ENCODE measurements at regions not wholly inside any gene's neighbourhood (a gene's known extent, or its start where the extent isn't known, plus 50 kb on each side); places are given as distances from the start of the nearest gene placed in this dataset.

DNA sequence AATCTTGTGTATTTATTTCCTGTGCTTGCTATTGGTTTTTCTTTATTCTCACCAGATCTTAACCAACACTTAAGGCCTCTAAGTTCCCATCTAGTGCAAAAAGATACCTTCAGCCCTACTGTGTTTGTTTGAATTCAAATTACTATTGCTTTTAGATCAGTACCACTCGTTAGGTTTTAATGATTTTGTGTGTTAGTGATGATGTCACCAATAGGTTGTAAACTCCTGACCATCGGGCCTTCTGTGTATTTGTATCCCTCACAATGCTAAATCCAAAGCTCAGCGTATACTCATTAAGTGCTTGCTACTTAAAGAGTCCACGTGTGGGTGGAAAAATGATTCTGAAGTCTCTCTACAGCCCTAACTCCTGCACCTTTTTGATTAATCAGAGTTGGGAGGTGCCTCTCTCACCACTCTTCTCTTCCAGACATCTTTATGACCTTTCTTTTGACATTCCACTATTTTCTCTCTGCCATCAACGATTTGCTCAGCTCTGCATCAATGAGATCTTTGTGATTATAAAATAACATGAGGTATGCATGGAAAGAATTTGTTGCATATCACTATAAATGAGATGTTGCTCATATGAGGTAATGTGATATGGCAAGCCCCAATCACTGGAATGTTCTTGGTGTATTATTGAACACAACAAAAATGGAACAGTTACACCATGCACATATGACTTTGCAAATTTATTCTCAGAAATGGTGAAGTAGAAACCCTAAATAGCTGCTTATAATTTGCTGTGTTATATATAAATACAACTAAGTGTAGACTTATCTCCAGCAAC, 55.1 kb upstream of the LAMA2 start:
- intact Hi-C loops (cut with DNase I) = no loop called here
- DNase-seq (ENCODE audit: low spot score) = no peak

DNA sequence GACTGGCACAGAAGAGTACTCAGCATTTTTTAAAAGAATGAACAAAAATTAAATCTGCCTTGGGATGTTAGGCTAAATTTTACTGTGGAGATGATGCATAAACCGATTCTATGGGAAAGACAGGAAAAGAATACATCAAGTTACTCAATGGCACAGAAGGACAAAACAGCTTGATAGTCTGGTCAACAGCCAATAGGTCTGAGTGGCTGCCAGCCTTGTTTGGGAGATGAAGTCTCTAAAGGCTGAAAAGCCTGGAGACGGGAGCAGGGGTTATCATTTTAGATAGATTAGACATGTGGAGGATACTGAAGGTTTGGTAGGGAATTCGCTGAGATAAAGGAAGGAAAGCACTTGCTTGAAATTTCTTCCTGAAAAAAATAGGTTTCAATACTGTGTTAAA, 56.3 kb upstream of the LAMA2 start:
- DNase-seq (ENCODE audit: low spot score) = no peak
- intact Hi-C loops (cut with DNase I) = no loop called here

- intact Hi-C loops (cut with DNase I) = no loop called here
- DNase-seq (ENCODE audit: low spot score) = no peak
Observed at GRCh38 chr6:128822271-128822670, 60.7 kb upstream of the LAMA2 start.

DNA sequence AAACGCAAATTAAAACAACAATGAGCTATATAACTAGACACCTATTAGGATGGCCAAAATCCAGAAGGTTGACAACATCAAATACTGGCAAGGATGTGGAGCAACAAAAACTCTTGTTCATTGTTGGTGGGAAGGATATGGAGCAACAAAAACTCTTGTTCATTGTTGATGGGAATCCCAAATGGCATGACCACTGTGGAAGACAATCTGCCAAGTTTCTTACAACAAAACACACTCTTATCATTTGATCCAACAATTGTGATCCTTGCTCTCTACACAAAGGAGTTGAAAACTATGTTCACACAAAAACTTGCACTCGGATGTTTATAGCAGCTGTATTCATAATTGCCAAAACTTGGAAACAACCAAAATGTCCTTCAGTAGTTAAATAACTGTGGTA, 61.8 kb upstream of the LAMA2 start:
- intact Hi-C loops (cut with DNase I) = no loop called here
- DNase-seq (ENCODE audit: low spot score) = no peak

GRCh38 chr6:128808856-128809255, 74.1 kb upstream of the LAMA2 start:
- intact Hi-C loops (cut with DNase I) = no loop called here
- no peak for DNase-seq (ENCODE audit: low spot score)

GRCh38 chr6:128807577-128807976, 75.4 kb upstream of the LAMA2 start:
- intact Hi-C loops (cut with DNase I) = no loop called here
- DNase-seq (ENCODE audit: low spot score) = no peak

GRCh38 chr6:128806261-128806660, 76.7 kb upstream of the LAMA2 start:
- DNase-seq (ENCODE audit: low spot score) = no peak
- intact Hi-C loops (cut with DNase I) = no loop called here

- DNase-seq (ENCODE audit: low spot score) = no peak
- intact Hi-C loops (cut with DNase I) = no loop called here
Observed at GRCh38 chr6:128803911-128804310, 79.0 kb upstream of the LAMA2 start.

- intact Hi-C loops (cut with DNase I) = no loop called here
- no peak for DNase-seq (ENCODE audit: low spot score)
Observed at GRCh38 chr6:128801621-128802020, 81.3 kb upstream of the LAMA2 start.

DNA sequence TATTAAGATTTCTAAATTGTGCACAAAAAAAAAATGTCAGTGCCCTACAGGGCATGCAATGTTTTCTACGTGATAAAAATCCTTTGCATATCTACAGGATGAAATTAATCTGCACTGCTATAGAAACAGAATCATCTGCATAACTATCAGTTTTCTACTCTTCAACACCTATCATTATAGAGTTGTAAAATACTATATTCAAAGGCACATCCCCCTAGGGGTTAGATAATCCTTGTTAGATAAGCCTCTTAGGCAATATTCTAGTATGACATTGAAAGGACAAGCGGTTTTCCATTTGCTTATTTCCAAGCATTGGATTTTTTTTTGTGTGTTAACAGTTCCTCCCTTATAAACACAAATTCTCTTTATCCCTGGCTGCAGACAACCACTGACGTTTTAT, 98.7 kb upstream of the LAMA2 start:
- intact Hi-C loops (cut with DNase I) = no loop called here
- no peak for DNase-seq (ENCODE audit: low spot score)

DNA sequence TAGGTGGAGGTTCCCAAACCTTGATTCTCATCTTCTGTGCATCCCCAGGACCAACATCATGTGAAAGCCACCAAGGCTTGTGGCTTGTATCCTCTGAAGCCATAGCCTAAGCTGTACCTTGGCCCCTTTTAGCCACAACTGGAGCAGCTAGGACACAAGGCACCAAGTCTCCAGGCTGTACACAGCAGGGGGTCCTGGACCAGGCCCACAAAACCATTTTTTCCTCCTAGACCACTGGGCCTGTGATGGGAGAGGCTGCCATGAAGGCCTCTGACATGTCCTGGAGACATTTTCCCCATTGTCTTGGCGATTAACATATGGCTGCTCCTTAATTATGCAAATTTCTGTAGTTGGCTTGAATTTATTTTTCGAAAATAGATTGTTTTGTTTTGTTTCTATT, 114.8 kb upstream of the LAMA2 start:
- intact Hi-C loops (cut with DNase I) = loop anchor here in 1 of 2 donors (5.0 kb wide), 1 partner anchor 741 kb away; no protein-coding TSS in a partner anchor
- DNase-seq (ENCODE audit: low spot score) = no peak

DNA sequence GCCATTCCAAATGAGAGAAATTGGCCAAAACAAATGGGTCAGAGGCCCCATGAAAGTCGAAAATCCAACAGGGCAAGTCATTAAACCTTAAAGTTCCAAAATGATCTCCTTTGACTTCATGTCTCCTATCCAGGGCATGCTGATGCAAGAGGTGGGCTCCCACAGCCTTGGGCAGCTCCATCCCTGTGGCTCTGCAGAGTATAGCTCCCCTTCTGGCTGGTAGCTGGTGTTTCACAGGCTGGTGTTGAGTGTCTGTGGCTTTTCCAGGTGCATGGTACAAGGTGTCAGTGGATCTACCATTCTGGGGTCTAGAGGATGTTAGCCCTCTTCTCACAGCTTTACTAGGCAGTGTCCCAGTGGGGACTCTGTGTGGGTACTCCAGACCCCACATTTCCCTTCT, 115.2 kb upstream of the LAMA2 start:
- intact Hi-C loops (cut with DNase I) = loop anchor here in 1 of 2 donors (5.0 kb wide), 1 partner anchor 740 kb away; no protein-coding TSS in a partner anchor
- peak; percentile 50 for DNase-seq (ENCODE audit: low spot score)

- DNase-seq (ENCODE audit: low spot score) = no peak
- intact Hi-C loops (cut with DNase I) = loop anchor here in 1 of 2 donors (5.0 kb wide), 1 partner anchor 740 kb away; no protein-coding TSS in a partner anchor
Observed at GRCh38 chr6:128767150-128767549, 115.8 kb upstream of the LAMA2 start.

GRCh38 chr6:128763599-128764300, 119.2 kb upstream of the LAMA2 start:
- no peak for DNase-seq (ENCODE audit: low spot score)
- intact Hi-C loops (cut with DNase I) = no loop called here

DNA sequence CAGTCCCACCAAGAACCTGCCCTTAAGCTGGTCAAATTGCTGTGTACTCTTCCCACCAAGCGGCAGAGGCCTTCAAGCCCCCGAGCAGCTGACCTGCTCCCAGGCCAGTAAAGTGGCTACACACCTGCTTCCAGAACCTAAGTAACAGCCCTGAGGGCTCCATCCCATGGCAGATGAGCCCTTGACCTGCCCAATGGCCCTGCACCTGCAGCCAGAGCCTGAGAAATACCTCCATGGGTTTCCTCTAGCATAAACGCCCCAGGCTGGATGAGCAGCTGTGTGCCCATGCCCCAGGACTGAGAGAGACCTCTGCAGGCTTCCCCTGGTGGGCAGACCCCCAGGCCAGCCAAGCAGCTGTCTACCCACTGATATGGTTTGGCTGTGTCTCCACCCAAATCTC, 123.0 kb upstream of the LAMA2 start:
- intact Hi-C loops (cut with DNase I) = no loop called here
- DNase-seq (ENCODE audit: low spot score) = peak; percentile 62

DNA sequence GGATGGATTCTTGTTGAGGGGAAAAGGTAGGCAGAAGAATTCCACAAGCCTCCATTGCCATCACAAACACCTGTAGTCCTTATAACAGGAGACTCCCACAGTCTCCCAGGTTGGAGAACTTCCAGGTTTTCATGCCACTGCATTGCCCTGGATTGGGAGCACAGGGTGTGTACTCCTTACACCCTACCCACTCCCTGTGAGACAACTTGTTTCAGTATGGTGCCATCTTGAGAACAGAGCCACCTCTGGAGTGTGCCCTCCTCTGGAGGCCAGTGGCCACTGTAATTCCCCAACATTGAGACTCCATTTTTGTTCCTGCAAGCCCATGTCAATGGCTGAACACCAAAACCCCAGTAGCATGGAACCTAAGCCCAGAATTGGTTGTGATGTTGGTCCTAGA, 123.5 kb upstream of the LAMA2 start:
- intact Hi-C loops (cut with DNase I) = no loop called here

DNA sequence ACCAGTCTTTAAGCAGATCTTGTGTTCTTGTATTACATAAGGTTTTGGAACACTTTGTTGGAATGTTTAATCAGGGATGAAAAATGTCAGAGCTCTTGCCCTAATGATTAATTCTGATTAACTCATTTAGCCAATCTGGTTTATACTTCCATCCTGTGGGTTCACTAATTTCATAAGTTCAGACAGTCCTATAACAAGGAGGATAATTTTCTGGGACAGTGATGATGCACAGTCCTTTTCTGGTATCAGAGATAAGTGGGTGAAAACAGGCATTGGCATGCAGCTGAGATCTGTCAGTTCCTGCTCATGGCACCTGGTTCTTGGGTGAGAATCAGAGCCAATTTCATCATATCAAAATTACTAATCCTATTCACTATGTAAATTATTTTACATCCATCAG, 125.0 kb upstream of the LAMA2 start:
- no peak for DNase-seq (ENCODE audit: low spot score)
- intact Hi-C loops (cut with DNase I) = no loop called here

More for the DNA sequence above, 123.5 kb upstream of the LAMA2 start:
- DNase-seq (ENCODE audit: low spot score) = no peak

DNA sequence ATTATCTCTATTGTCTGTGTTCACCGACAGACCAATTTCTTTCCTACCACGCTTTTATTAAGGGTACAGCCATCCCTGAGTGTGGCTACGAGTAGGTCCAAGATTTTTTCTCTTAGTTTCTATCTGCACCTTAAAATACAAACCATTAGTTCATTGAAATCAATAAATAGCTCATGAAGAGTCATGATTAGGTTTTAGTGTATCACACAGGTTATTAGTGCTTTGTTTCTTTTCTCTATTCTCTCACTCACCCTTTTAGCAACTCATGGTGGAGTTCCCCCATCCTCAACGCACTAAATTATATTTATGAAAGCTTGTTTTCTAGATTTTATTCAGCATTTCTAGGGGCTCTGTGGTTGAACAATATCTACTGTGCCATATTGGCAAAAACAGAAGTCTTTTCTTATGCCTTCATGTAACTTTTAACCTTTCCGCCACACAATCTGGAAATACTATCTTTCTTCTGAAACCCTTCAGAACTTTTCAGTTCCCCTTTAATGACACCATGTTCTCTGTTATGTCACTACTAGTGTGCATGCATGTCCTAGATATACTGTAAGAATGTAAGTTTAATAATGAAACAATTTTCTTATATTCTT, 128.2 kb upstream of the LAMA2 start:
- DNase-seq (ENCODE audit: low spot score) = no peak
- intact Hi-C loops (cut with DNase I) = no loop called here

- no peak for DNase-seq (ENCODE audit: low spot score)
- intact Hi-C loops (cut with DNase I) = no loop called here
Observed at GRCh38 chr6:128743974-128744765, 138.8 kb upstream of the LAMA2 start.

GRCh38 chr6:128742900-128743299, 140.0 kb upstream of the LAMA2 start:
- peak; percentile 58 for DNase-seq (ENCODE audit: low spot score)
- intact Hi-C loops (cut with DNase I) = no loop called here
